Spleen (tissue), 11 donors: ENCODE measurements at regions not wholly inside any gene's neighbourhood (a gene's known extent, or its start where the extent isn't known, plus 50 kb on each side); places are given as distances from the start of the nearest gene placed in this dataset.
A peak's percentile ranks its signal among the peaks of the same experiment; 100 is the strongest.

Experiments used
- DNase-seq: peaks from one replicate; pipeline ENCODE4 v3.0.0-alpha.2; 2020
- H3K27ac ChIP-seq, 8 donors: fragments of 200-600 bp; sonication (generic) in 7 of 8; 1 replicate in 4 of 8; 2 replicates in 4 of 8; pipeline versions ENCODE4 v1.5.0 to v1.8.0; 2016 to 2021; ENCODE audit warnings: inconsistent platforms in 4 of 8, mild to moderate bottlenecking in 4 of 8, moderate library complexity in 1 of 8
- H3K27me3 ChIP-seq, 7 donors: fragments of 200-600 bp; sonication (generic) in 6 of 7; replicated peaks in 1 of 7; 1 replicate in 4 of 7; 2 replicates in 3 of 7; pipeline versions ENCODE4 v1.5.0 to v1.8.0; 2016 to 2021; ENCODE audit warnings: inconsistent platforms in 3 of 7, mild to moderate bottlenecking in 1 of 7
- H3K36me3 ChIP-seq, 6 donors: fragments of 200-600 bp; sonication (generic) in 5 of 6; 1 replicate in 4 of 6; 2 replicates in 2 of 6; pipeline versions ENCODE4 v1.5.0 to v1.8.0; 2016 to 2021; ENCODE audit warnings: inconsistent platforms in 2 of 6
- H3K4me1 ChIP-seq, 6 donors: fragments of 200-600 bp; sonication (generic) in 5 of 6; 1 replicate in 3 of 6; 2 replicates in 3 of 6; pipeline versions ENCODE4 v1.5.0 to v1.8.0; 2016 to 2021; ENCODE audit warnings: inconsistent platforms in 3 of 6
- H3K4me3 ChIP-seq, 8 donors: fragments of 200-600 bp; sonication (generic) in 7 of 8; 1 replicate in 4 of 8; 2 replicates in 4 of 8; pipeline versions ENCODE4 v1.5.0 to v1.8.0; 2016 to 2021; ENCODE audit warnings: inconsistent platforms in 4 of 8, mild to moderate bottlenecking in 4 of 8, moderate library complexity in 2 of 8
- H3K9me3 ChIP-seq, 8 donors: fragments of 200-600 bp; sonication (generic) in 7 of 8; 1 replicate in 4 of 8; 2 replicates in 4 of 8; pipeline versions ENCODE4 v1.5.0 to v1.8.0; 2016 to 2021; ENCODE audit warnings: inconsistent platforms in 4 of 8
- CTCF ChIP-seq, 11 experiments: fragments of 200-600 bp in 7 of 11; fragments of 450-650 bp in 4 of 11; sonication (generic) in 4 of 11; IDR thresholded peaks in 8 of 11; conservative IDR thresholded peaks in 3 of 11; 1 replicate in 7 of 11; 2 replicates in 4 of 11; pipeline versions ENCODE4 v1.4.0 to v1.8.0; 2016 to 2021; ENCODE audit warnings: antibody characterized with exemption in 11 of 11, inconsistent platforms in 4 of 11, mild to moderate bottlenecking in 1 of 11
- POLR2A ChIP-seq, 3 donors: fragments of 450-650 bp; IDR thresholded peaks; one replicate each; pipeline ENCODE4 v1.5.1; 2017; ENCODE audit warnings: antibody characterized with exemption in 3 of 3, mild to moderate bottlenecking in 1 of 3
- POLR2AphosphoS5 ChIP-seq, 3 donors: sonication (generic); formaldehyde crosslinking; IDR thresholded peaks; one replicate each; pipeline ENCODE4 v1.5.1; 2017; ENCODE audit warnings: antibody characterized with exemption in 3 of 3
- WGBS, 5 donors: extraction: QIAGEN DNeasy Blood & Tissue Kit in 3 of 5; methylation state at CpG; one replicate each; pipeline versions ENCODE4 v1.1.5 to v1.1.7; 2013 to 2018; 5-methylcytosine and 5-hydroxymethylcytosine counted together
- intact Hi-C: fragments of 100-400 bp; cut with DNase I; formaldehyde crosslinking; loops from one replicate; pipeline ENCODE4 v1.15.0; 2023; ENCODE audit warnings: low total_unique reads
- donor health status: healthy with polysubstance abuse.
- donor health status: DM: no; HTN: no; CAD: no; lungs with moderate emphysema.
- donor health status: DM: no; HTN: no; CAD: no.
- donor health status: Bipolar disorder and iron deficiency.
- donor health status: healthy.
- donor health status: DM: no; HTN: no; CAD: no.
- donor health status: DM: yes; HTN: yes; CAD: no.

- intact Hi-C loops, result no loop called here
- no peak for TF ChIP-seq POLR2AphosphoS5 (IDR thresholded peaks at IDR 0.05)
- TF ChIP-seq CTCF (IDR thresholded peaks at IDR 0.05 in 8 of 11, conservative IDR thresholded peaks at IDR 0.05 in 3 of 11), result no peak
- no peak for TF ChIP-seq POLR2A (IDR thresholded peaks at IDR 0.05)
- no peak overlapping the region for H3K4me3 ChIP-seq
These were observed 176.2 kb upstream of the APCDD1 start for GRCh38 chr18:10278265-10278664.

GRCh38 chr18:10279471-10279870 lies 175.0 kb upstream of the APCDD1 start:
- TF ChIP-seq POLR2AphosphoS5 (IDR thresholded peaks at IDR 0.05), result no peak
- no peak for TF ChIP-seq CTCF (IDR thresholded peaks at IDR 0.05 in 8 of 11, conservative IDR thresholded peaks at IDR 0.05 in 3 of 11)
- no peak for TF ChIP-seq POLR2A (IDR thresholded peaks at IDR 0.05)
- intact Hi-C loops, result no loop called here
- DNase-seq, result no peak

More at GRCh38 chr18:10278265-10278664, 176.2 kb upstream of the APCDD1 start:
- Histone ChIP-seq H3K9me3 (no peaks in the 10 kb centered on the region), H3K27ac (no peak overlapping the region), H3K4me1 (no peaks in the 10 kb centered on the region), H3K27me3 (no peaks in the 10 kb centered on the region), H3K36me3 (no peaks in the 10 kb centered on the region)
- DNase-seq, result no peak

GRCh38 chr18:10279905-10280644 lies 174.4 kb upstream of the APCDD1 start:
- DNase-seq, result no peak
- 79 to 93% (median 89%) methylated on average over 9 of the region's 9 CpGs for WGBS, 5 donors
- no peak overlapping the region for H3K27ac ChIP-seq
- H3K36me3 ChIP-seq, result no peaks in the 10 kb centered on the region
- no peak overlapping the region for H3K4me3 ChIP-seq
- intact Hi-C loops, result no loop called here
- no peaks in the 10 kb centered on the region for H3K27me3 ChIP-seq
- no peaks in the 10 kb centered on the region for H3K9me3 ChIP-seq
- H3K4me1 ChIP-seq, result peaks cover 7 to 14% (median 10%) of the 10 kb centered on the region in 6 donors
- no peak for TF ChIP-seq POLR2AphosphoS5 (IDR thresholded peaks at IDR 0.05)
- no peak for TF ChIP-seq CTCF (IDR thresholded peaks at IDR 0.05 in 8 of 11, conservative IDR thresholded peaks at IDR 0.05 in 3 of 11)
- TF ChIP-seq POLR2A (IDR thresholded peaks at IDR 0.05), result no peak

More at GRCh38 chr18:10279471-10279870, 175.0 kb upstream of the APCDD1 start:
- Histone ChIP-seq H3K4me1 (peaks cover under 1 to 8% (median 4%) of the 10 kb centered on the region in 6 donors), H3K9me3 (no peaks in the 10 kb centered on the region), H3K36me3 (no peaks in the 10 kb centered on the region), H3K27ac (no peak overlapping the region), H3K27me3 (no peaks in the 10 kb centered on the region), H3K4me3 (no peak overlapping the region)
- WGBS, 5 donors, result 78 to 84% (median 80%) methylated on average over 4 of the region's 4 CpGs

- peak overlapping the region in 6 of 8 donors; percentile 13 to 73 (median 49) for H3K27ac ChIP-seq
These were observed 169.7 kb upstream of the APCDD1 start for GRCh38 chr18:10284540-10285282.

More at GRCh38 chr18:10284540-10285282, 169.7 kb upstream of the APCDD1 start:
- Histone ChIP-seq H3K36me3 (no peaks in the 10 kb centered on the region), H3K9me3 (peaks cover 0 to 13% (median 9%) of the 10 kb centered on the region in 8 donors), H3K27me3 (no peaks in the 10 kb centered on the region), H3K4me1 (peaks cover 10 to 36% (median 23%) of the 10 kb centered on the region in 6 donors), H3K4me3 (peak overlapping the region in 2 of 8 donors; percentile 1 to 12)
- no peak for DNase-seq
- WGBS, 5 donors, result 32 to 44% (median 36%) methylated on average over 13 of the region's 13 CpGs
- intact Hi-C loops, result no loop called here
- TF ChIP-seq CTCF (IDR thresholded peaks at IDR 0.05 in 8 of 11, conservative IDR thresholded peaks at IDR 0.05 in 3 of 11) (no peak), POLR2AphosphoS5 (IDR thresholded peaks at IDR 0.05) (no peak), POLR2A (IDR thresholded peaks at IDR 0.05) (no peak)
